ENCODE measurements at regions not wholly inside any gene's neighbourhood (a gene's known extent, or its start where the extent isn't known, plus 50 kb on each side); places are given as distances from the start of the nearest gene placed in this dataset.
"Not testable (repeated sequence)": the region's sequence is repeated elsewhere in the genome, so short reads cannot be mapped to it uniquely, and the experiment has no call there.

DNA sequence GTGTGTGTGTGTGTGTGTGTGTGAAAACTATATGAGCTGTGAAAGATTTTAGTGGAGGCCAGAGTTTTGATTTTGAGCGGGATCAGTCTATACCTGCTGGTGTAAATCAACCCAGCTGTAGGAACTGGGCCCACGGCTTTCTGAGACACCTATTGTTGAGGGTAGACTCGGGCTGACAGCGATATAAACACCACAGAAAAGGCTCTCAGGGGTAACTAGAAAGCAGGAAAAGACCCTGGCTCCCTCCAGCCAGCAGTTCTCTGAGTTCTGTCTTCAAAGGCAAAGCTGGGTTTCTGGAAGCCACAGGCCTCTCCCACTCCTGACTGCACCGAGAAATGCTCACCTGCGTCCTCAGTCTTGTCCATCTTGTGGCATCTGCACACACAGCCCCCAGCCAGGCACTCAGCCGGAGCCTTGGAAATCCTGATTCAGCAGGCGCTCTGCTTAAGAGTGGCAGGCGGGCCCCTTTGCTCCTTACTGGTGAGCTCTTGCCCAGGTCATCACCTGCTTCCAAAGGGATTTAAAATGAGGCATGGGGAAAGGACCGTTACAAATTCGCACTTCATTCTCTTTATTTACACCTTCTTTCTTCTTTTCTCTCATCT lies 223.3 kb downstream of the NDUFS4 start:
- H3K4me3 ChIP-seq (ENCODE audit: low read length in 2 of 2): no peak overlapping the region
- H3K9me3 ChIP-seq (ENCODE audit: control insufficient read depth, low read length): no peaks in the 10 kb centered on the region
- no peaks in the 10 kb centered on the region for H3K27me3 ChIP-seq (ENCODE audit: control insufficient read depth in 1 of 2, insufficient read depth in 2 of 2, low read length in 1 of 2)
- H3K27ac ChIP-seq (ENCODE audit: low read depth in 1 of 2, low read length in 2 of 2): no peak overlapping the region
- intact Hi-C loops (cut with DNase I): no loop called here
- H3K4me1 ChIP-seq (ENCODE audit: control insufficient read depth in 1 of 2, insufficient read depth in 2 of 2, low read length in 2 of 2): no peaks in the 10 kb centered on the region
- DNase-seq: no peak
- no peaks in the 10 kb centered on the region for H3K36me3 ChIP-seq (ENCODE audit: control insufficient read depth in 1 of 2, insufficient read depth in 2 of 2, low read length in 1 of 2)
- ATAC-seq (ENCODE audit: low FRiP score): no peak
- whole genome bisulfite sequencing, 2 donors: 74 to 80% methylated on average over 11 of the region's 11 CpGs

GRCh38 chr5:53784596-53784995 lies 224.2 kb downstream of the NDUFS4 start:
- no peaks in the 10 kb centered on the region for H3K36me3 ChIP-seq (ENCODE audit: control insufficient read depth in 1 of 2, insufficient read depth in 2 of 2, low read length in 1 of 2)
- H3K27ac ChIP-seq (ENCODE audit: low read depth in 1 of 2, low read length in 2 of 2): no peak overlapping the region
- no peaks in the 10 kb centered on the region for H3K4me1 ChIP-seq (ENCODE audit: control insufficient read depth in 1 of 2, insufficient read depth in 2 of 2, low read length in 2 of 2)
- H3K9me3 ChIP-seq (ENCODE audit: control insufficient read depth, low read length): no peaks in the 10 kb centered on the region
- no peak overlapping the region for H3K4me3 ChIP-seq (ENCODE audit: low read length in 2 of 2)
- 27 to 43% methylated on average over 6 of the region's 6 CpGs for WGBS, 2 donors
- ATAC-seq (ENCODE audit: low FRiP score): no peak
- no peak for DNase-seq
- intact Hi-C loops (cut with DNase I): no loop called here
- no peaks in the 10 kb centered on the region for H3K27me3 ChIP-seq (ENCODE audit: control insufficient read depth in 1 of 2, insufficient read depth in 2 of 2, low read length in 1 of 2)

DNA sequence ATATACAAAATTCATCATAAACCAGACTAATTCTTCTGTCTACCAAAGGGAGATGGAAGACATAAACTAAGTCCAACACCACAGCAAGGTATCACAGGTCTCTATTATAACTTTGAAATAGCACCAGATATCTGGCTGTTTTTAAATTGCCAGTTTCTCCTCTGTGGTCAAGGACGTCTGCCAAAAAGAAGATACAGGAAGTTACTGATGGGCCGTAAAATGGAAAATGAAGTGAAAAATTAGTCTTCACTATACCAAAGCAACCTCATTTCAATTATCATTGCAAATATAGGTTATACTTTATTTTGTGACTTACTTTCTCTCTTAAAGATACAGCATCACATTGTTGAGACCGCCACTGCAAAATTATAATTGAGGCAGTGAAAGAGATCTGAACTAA lies 225.5 kb downstream of the NDUFS4 start:
- intact Hi-C loops (cut with DNase I): no loop called here
- Histone ChIP-seq H3K27ac (ENCODE audit: low read depth in 1 of 2, low read length in 2 of 2) (no peak overlapping the region), H3K27me3 (ENCODE audit: control insufficient read depth in 1 of 2, insufficient read depth in 2 of 2, low read length in 1 of 2) (no peaks in the 10 kb centered on the region), H3K9me3 (ENCODE audit: control insufficient read depth, low read length) (no peaks in the 10 kb centered on the region), H3K4me3 (ENCODE audit: low read length in 2 of 2) (no peak overlapping the region), H3K4me1 (ENCODE audit: control insufficient read depth in 1 of 2, insufficient read depth in 2 of 2, low read length in 2 of 2) (no peaks in the 10 kb centered on the region), H3K36me3 (ENCODE audit: control insufficient read depth in 1 of 2, insufficient read depth in 2 of 2, low read length in 1 of 2) (no peaks in the 10 kb centered on the region)
- WGBS, 2 donors: 70 to 74% methylated on average over 3 of the region's 3 CpGs
- no peak for DNase-seq
- ATAC-seq (ENCODE audit: low FRiP score): no peak

GRCh38 chr5:53790026-53790425 lies 229.6 kb downstream of the NDUFS4 start:
- Histone ChIP-seq H3K27ac (ENCODE audit: low read depth in 1 of 2, low read length in 2 of 2) (no peak overlapping the region), H3K4me3 (ENCODE audit: low read length in 2 of 2) (no peak overlapping the region), H3K4me1 (ENCODE audit: control insufficient read depth in 1 of 2, insufficient read depth in 2 of 2, low read length in 2 of 2) (no peaks in the 10 kb centered on the region), H3K27me3 (ENCODE audit: control insufficient read depth in 1 of 2, insufficient read depth in 2 of 2, low read length in 1 of 2) (no peaks in the 10 kb centered on the region), H3K9me3 (ENCODE audit: control insufficient read depth, low read length) (no peaks in the 10 kb centered on the region), H3K36me3 (ENCODE audit: control insufficient read depth in 1 of 2, insufficient read depth in 2 of 2, low read length in 1 of 2) (no peaks in the 10 kb centered on the region)
- DNase-seq (no peak), ATAC-seq (ENCODE audit: low FRiP score) (no peak)
- intact Hi-C loops (cut with DNase I): no loop called here
- 90 to 91% methylated on average over 2 of the region's 2 CpGs for WGBS, 2 donors

DNA sequence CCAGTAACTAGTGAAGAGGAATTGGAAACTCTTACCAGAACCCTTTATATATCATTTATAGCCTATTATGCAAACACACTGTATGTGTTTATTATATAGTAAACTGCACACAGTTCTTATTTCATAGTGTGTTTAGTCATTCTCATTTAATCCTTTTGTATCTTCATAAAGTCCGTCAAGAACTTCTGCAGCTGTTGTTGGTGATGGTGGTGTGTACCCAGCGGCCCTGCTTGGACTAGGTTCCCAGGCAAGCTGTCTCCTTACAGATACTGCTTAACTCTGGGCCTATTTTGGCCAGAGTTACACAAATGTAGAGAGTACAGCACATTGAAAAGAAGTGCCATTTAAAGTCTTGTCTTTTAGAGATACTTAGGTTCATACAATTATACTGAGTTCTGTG lies 231.9 kb downstream of the NDUFS4 start:
- Histone ChIP-seq H3K36me3 (ENCODE audit: control insufficient read depth in 1 of 2, insufficient read depth in 2 of 2, low read length in 1 of 2) (no peaks in the 10 kb centered on the region), H3K4me3 (ENCODE audit: low read length in 2 of 2) (no peak overlapping the region), H3K4me1 (ENCODE audit: control insufficient read depth in 1 of 2, insufficient read depth in 2 of 2, low read length in 2 of 2) (no peaks in the 10 kb centered on the region), H3K9me3 (ENCODE audit: control insufficient read depth, low read length) (no peaks in the 10 kb centered on the region), H3K27ac (ENCODE audit: low read depth in 1 of 2, low read length in 2 of 2) (no peak overlapping the region), H3K27me3 (ENCODE audit: control insufficient read depth in 1 of 2, insufficient read depth in 2 of 2, low read length in 1 of 2) (no peaks in the 10 kb centered on the region)
- 90 to 92% methylated on average over 2 of the region's 2 CpGs for WGBS, 2 donors
- DNase-seq (no peak), ATAC-seq (ENCODE audit: low FRiP score) (no peak)
- intact Hi-C loops (cut with DNase I): no loop called here

GRCh38 chr5:53799644-53800043 lies 239.2 kb downstream of the NDUFS4 start:
- H3K36me3 ChIP-seq (ENCODE audit: control insufficient read depth in 1 of 2, insufficient read depth in 2 of 2, low read length in 1 of 2); H3K27ac ChIP-seq (ENCODE audit: low read depth in 1 of 2, low read length in 2 of 2); intact Hi-C loops (cut with DNase I); H3K4me1 ChIP-seq (ENCODE audit: control insufficient read depth in 1 of 2, insufficient read depth in 2 of 2, low read length in 2 of 2); H3K4me3 ChIP-seq (ENCODE audit: low read length in 2 of 2); ATAC-seq (ENCODE audit: low FRiP score); H3K27me3 ChIP-seq (ENCODE audit: control insufficient read depth in 1 of 2, insufficient read depth in 2 of 2, low read length in 1 of 2); DNase-seq; H3K9me3 ChIP-seq (ENCODE audit: control insufficient read depth, low read length): not testable (repeated sequence)
- 77 to 90% methylated on average over 9 of the region's 9 CpGs for WGBS, 2 donors

DNA sequence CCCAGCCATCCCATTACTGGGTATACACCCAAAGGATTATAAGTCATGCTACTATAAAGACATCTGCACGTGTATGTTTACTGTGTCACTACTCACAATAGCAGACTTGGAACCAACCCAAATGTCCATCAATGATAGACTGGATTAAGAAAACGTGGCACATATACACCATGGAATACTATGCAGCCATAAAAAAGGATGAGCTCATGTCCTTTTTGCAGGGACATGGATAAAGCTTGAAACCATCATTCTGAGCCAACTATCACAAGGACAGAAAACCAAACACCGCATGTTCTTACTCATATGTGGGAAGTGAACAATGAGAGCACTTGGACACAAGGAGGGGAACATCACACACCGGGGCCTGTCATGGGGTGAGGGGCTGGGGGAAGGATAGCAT lies 248.0 kb downstream of the NDUFS4 start:
- intact Hi-C loops (cut with DNase I); H3K27ac ChIP-seq (ENCODE audit: low read depth in 1 of 2, low read length in 2 of 2); H3K4me1 ChIP-seq (ENCODE audit: control insufficient read depth in 1 of 2, insufficient read depth in 2 of 2, low read length in 2 of 2); H3K27me3 ChIP-seq (ENCODE audit: control insufficient read depth in 1 of 2, insufficient read depth in 2 of 2, low read length in 1 of 2); H3K4me3 ChIP-seq (ENCODE audit: low read length in 2 of 2); DNase-seq; H3K36me3 ChIP-seq (ENCODE audit: control insufficient read depth in 1 of 2, insufficient read depth in 2 of 2, low read length in 1 of 2); ATAC-seq (ENCODE audit: low FRiP score); H3K9me3 ChIP-seq (ENCODE audit: control insufficient read depth, low read length): not testable (repeated sequence)
- 78 to 80% methylated on average over 4 of the region's 4 CpGs for WGBS, 2 donors

DNA sequence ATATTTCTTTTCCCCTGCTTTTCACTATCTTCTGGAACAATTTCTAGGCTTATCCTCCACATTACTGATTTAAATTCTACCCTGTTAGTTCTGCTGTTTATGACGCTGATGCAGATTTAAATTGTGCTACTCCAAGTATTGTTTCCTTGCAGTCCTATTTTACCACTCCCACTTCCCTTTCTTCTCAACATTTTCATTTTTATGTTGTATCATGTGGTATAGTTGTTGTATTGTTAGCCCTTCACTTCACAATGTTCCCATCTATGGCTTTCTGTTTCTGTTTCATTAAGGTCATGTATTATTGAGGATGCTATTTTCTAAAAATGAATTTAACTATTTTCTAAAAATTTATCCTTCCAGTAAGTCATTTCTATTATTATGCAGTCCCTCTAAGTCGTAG lies 254.4 kb downstream of the NDUFS4 start:
- Histone ChIP-seq H3K4me3 (ENCODE audit: low read length in 2 of 2) (no peak overlapping the region), H3K27me3 (ENCODE audit: control insufficient read depth in 1 of 2, insufficient read depth in 2 of 2, low read length in 1 of 2) (no peaks in the 10 kb centered on the region), H3K4me1 (ENCODE audit: control insufficient read depth in 1 of 2, insufficient read depth in 2 of 2, low read length in 2 of 2) (no peaks in the 10 kb centered on the region), H3K36me3 (ENCODE audit: control insufficient read depth in 1 of 2, insufficient read depth in 2 of 2, low read length in 1 of 2) (no peaks in the 10 kb centered on the region), H3K9me3 (ENCODE audit: control insufficient read depth, low read length) (no peaks in the 10 kb centered on the region), H3K27ac (ENCODE audit: low read depth in 1 of 2, low read length in 2 of 2) (no peak overlapping the region)
- intact Hi-C loops (cut with DNase I): no loop called here
- 54 to 56% methylated on average over 2 of the region's 2 CpGs for WGBS, 2 donors
- DNase-seq (no peak), ATAC-seq (ENCODE audit: low FRiP score) (no peak)

- no peak overlapping the region for H3K27ac ChIP-seq (ENCODE audit: low read depth in 1 of 2, low read length in 2 of 2)
- no peak for DNase-seq
- H3K4me3 ChIP-seq (ENCODE audit: low read length in 2 of 2): no peak overlapping the region
- H3K36me3 ChIP-seq (ENCODE audit: control insufficient read depth in 1 of 2, insufficient read depth in 2 of 2, low read length in 1 of 2): no peaks in the 10 kb centered on the region
- no peak for ATAC-seq (ENCODE audit: low FRiP score)
- H3K9me3 ChIP-seq (ENCODE audit: control insufficient read depth, low read length): no peaks in the 10 kb centered on the region
- H3K4me1 ChIP-seq (ENCODE audit: control insufficient read depth in 1 of 2, insufficient read depth in 2 of 2, low read length in 2 of 2): no peaks in the 10 kb centered on the region
- 80 to 82% methylated on average over 2 of the region's 2 CpGs for WGBS, 2 donors
- intact Hi-C loops (cut with DNase I): no loop called here
- H3K27me3 ChIP-seq (ENCODE audit: control insufficient read depth in 1 of 2, insufficient read depth in 2 of 2, low read length in 1 of 2): no peaks in the 10 kb centered on the region
Measured at GRCh38 chr5:53815471-53815870, 255.0 kb downstream of the NDUFS4 start.
